Islet of Langerhans (tissue), 1 donor: ENCODE measurements at regions not wholly inside any gene's neighbourhood (a gene's known extent, or its start where the extent isn't known, plus 50 kb on each side); places are given as distances from the start of the nearest gene placed in this dataset.
"Not testable (repeated sequence)": the region's sequence is repeated elsewhere in the genome, so short reads cannot be mapped to it uniquely, and the experiment has no call there.

Experiments
- FAIRE-seq: peaks from one replicate; lab custom pipeline; 2011; peaks lifted over from hg19 to GRCh38; lab: Jason Lieb, UNC

GRCh38 chr16:17983847-17984639 is 352.5 kb downstream of the NPIPA8 start:
- FAIRE-seq = no peak

GRCh38 chr16:17983114-17983513 is 353.4 kb downstream of the NPIPA8 start:
- FAIRE-seq = no peak

- FAIRE-seq = no peak
Measured at GRCh38 chr16:17977260-17977659, 359.3 kb downstream of the NPIPA8 start.

DNA sequence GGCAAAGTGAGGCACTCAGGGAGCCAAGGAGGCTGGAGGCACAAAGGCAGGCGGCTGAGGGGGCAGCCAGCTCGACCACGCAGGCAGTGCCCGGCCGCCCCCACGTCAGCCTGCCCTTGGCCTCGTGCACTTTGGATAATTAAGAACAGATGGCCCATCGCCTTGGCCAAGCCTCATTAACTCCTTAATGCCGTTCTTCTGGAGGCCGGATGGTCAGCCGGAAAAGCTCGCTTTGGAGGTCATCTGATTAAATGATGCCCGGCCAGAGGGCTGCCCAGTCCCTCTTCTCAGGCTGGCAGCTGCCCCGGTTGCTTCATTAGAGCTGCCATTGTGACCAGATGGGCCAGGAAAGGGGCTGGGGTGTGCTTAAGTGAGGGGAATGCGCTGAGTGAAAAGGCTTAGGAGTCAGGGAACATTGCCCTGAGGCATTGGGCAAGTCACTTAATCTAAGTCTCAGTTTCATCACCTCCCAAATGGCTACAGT is 364.0 kb downstream of the NPIPA8 start:
- FAIRE-seq = no peak

DNA sequence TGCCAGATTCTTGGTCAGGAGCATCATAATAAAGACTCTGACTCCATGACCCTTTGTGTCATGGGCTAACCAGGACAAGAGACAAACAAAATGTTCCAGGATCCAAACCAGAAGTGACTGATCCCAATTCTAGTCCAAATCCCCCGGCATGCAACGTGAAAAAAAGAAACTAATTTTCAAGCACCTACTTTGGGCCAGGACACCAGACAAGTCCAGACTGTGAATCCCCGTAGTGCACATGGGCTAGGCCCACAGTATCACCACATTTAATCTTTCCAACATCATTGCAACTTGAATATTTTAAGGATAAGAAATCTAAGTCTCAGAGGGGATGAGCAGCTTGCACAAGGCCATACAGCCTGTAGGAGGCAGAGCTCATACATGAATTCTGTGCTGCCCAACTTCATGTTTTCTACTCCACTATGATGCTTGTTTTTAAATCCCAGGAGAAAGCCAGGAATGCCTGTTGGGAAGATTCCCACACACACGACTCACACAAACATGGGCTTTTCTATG is 365.7 kb downstream of the NPIPA8 start:
- no peak for FAIRE-seq

GRCh38 chr16:17970157-17970765 is 366.3 kb downstream of the NPIPA8 start:
- no peak for FAIRE-seq

- FAIRE-seq = no peak
Measured at GRCh38 chr16:17965133-17965900, 371.2 kb downstream of the NPIPA8 start.

- no peak for FAIRE-seq
Measured at GRCh38 chr16:17964196-17964595, 372.3 kb downstream of the NPIPA8 start.

DNA sequence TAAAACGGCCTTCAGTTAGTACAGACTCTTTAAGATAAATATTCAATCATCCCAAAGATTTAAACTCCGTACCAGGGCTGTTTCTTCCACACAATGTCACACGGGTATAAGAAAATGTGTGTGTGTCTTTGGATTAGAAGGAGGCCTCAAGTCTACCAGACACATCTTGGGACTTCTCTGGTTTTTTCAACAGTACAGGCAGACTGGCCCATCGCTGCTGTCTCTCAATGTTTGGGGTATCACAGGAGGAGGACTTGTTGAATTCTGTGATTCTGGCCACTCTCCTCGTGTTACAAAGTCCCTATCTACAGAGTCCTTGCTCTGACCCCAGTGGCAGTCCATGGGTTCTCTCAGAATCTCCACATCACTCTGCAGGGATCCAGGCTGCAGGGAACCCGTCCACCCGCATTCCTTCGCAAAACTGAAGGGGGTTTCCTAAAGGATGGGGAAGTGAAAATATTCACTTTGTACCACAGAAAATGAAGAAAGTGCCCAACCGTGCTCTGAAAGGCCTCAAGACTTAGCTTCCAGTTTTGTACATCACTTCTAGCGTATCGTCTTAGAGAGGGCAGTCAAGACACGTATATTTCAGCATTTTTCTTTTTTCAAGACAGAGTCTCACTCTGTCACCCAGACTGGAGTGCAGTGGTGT is 373.2 kb downstream of the NPIPA8 start:
- FAIRE-seq = no peak

GRCh38 chr16:17962726-17963125 is 373.8 kb downstream of the NPIPA8 start:
- no peak for FAIRE-seq

DNA sequence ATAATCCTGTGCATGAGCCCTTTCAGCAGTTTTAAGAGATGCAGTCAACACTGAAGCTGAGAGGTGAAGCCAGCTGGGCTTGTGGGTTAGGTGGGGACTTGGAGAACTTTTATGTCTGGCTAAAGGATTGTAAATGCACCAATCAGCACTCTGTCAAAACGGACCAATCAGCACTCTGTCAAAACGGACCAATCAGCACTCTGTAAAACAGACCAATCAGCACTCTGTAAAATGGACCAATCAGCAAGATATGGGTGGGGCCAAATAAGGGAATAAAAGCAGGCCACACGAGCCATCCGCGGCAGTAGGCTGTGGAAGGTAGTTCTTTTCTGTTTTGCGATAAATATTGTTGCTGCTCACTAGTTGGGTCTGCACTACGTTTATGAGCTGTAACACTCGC is 374.7 kb downstream of the NPIPA8 start:
- FAIRE-seq = not testable (repeated sequence)

GRCh38 chr16:17951378-17951777 is 385.2 kb downstream of the NPIPA8 start:
- no peak for FAIRE-seq

GRCh38 chr16:17949982-17950250 is 386.6 kb downstream of the NPIPA8 start:
- FAIRE-seq = no peak

DNA sequence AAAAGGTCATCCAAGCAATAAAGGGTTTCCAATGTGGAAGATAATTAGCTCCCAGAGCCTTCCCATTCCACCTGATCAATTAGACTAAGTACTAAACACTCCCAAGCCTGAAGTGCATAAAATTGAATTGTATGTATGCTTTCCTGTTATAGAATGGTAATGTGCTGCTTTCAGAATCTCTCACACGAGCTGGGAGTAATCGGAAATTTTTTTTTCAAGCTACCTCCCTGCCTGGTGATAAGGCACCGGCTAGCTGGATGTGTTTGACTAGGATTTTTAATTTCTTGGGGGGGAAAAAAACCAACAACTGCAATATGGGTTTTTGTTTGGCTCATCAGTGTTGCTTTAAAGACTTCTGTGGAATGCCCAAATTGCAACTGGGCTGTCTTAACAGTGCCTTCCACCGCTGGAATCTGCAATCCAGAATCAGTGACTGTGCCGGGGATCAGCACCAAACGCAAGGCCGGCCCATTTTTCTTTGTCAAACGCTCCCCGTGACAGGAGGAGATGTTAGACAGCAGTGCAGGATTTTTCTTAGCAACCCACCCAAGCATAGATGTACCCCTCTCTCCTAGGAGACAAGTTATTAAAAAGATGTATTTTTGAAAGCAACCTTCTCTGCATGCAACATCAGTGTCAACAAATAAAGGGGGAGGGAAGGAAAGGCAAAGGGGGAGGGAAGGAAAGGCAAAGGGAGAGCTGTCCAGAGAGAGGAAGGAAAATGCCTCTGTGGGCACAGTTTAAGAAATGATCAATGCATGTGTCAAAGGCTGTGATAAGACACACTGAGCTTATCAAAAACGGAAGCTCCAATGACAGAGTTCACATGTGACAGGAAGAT is 387.2 kb downstream of the NPIPA8 start:
- no peak for FAIRE-seq

GRCh38 chr16:17947637-17948036 is 388.9 kb downstream of the NPIPA8 start:
- FAIRE-seq = no peak

GRCh38 chr16:17947165-17947564 is 389.4 kb downstream of the NPIPA8 start:
- no peak for FAIRE-seq

DNA sequence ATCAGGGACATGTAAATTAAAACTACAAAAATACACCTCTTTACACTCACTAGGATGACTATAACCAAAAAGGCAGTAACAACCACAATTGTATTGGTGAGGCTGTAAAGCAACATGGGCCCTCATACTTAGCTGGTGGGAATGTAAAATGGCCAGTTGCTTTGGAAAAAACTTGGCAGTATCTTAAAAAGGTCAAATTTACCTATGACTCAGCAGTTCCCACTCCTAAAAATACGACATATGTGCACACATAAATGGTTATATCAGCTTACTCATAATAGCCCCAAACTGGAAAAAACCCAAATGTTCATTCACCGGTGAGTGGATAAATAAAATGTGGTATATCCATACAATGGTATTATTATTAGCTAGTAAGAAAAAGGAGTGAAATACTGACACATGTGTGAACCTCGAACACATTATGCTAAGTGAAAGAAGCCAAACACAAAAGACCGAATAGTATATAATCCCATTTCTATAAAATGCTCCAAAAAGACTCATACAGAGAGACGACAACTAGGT is 391.4 kb downstream of the NPIPA8 start:
- no peak for FAIRE-seq

DNA sequence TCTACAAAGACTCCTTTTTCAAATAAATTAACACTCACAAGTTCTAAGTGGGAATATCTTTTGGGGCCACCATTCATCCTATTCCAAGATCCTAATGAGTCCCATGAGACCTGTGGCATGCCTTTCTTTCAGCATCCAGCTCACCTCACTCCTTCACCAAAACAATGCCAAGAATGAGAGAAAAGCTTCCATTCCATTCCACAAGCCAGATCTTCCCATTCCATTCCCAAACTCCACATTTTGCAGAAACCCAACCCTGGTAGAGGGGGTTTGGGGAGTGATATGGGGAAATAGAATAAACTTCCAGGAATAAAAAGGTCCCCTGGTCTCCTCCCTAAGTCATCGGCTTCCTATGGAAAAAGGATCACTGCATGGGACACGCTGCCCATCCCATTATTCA is 392.2 kb downstream of the NPIPA8 start:
- FAIRE-seq = no peak

GRCh38 chr16:17942067-17942466 is 394.5 kb downstream of the NPIPA8 start:
- no peak for FAIRE-seq

- FAIRE-seq = no peak
Measured at GRCh38 chr16:17940584-17941364, 395.8 kb downstream of the NPIPA8 start.

- no peak for FAIRE-seq
Measured at GRCh38 chr16:17939723-17940122, 396.8 kb downstream of the NPIPA8 start.
